GM19239 (cell line): ENCODE measurements at regions not wholly inside any gene's neighbourhood (a gene's known extent, or its start where the extent isn't known, plus 50 kb on each side); places are given as distances from the start of the nearest gene placed in this dataset.
"Not testable (repeated sequence)": the region's sequence is repeated elsewhere in the genome, so short reads cannot be mapped to it uniquely, and the experiment has no call there.

Source experiments
- DNase-seq: peaks from one replicate; pipeline ENCODE4 v3.0.0; 2011; ENCODE audit warnings: low spot score; ENCODE audit not compliant: insufficient read length
- FAIRE-seq: peaks from 2 replicates; lab custom pipeline; 2011; peaks lifted over from hg19 to GRCh38; lab: Jason Lieb, UNC

- FAIRE-seq: no peak
- DNase-seq: no peak
These were observed 387.5 kb upstream of the PPP1R2C start for GRCh38 chrX:43165343-43165920.

GRCh38 chrX:43166874-43167273 is 388.9 kb upstream of the PPP1R2C start:
- DNase-seq: no peak
- FAIRE-seq: no peak

- FAIRE-seq: no peak
- DNase-seq: no peak
These were observed 397.5 kb upstream of the PPP1R2C start for GRCh38 chrX:43175434-43175833.

- DNase-seq (no peak), FAIRE-seq (peak; percentile 8)
These were observed 398.7 kb upstream of the PPP1R2C start for GRCh38 chrX:43176686-43177085.

GRCh38 chrX:43188296-43188695 is 410.3 kb upstream of the PPP1R2C start:
- DNase-seq: no peak

GRCh38 chrX:43211570-43211969 is 433.6 kb upstream of the PPP1R2C start:
- FAIRE-seq: no peak
- no peak for DNase-seq

More at GRCh38 chrX:43188296-43188695, 410.3 kb upstream of the PPP1R2C start:
- FAIRE-seq: no peak

- no peak for FAIRE-seq
- no peak for DNase-seq
These were observed 437.9 kb upstream of the MAOA start for GRCh38 chrX:43218198-43218597.

GRCh38 chrX:43224496-43224895 is 431.6 kb upstream of the MAOA start:
- FAIRE-seq: no peak
- no peak for DNase-seq

- DNase-seq: no peak
- peak; percentile 14 for FAIRE-seq
These were observed 430.3 kb upstream of the MAOA start for GRCh38 chrX:43225626-43226328.

GRCh38 chrX:43238461-43238945 is 417.6 kb upstream of the MAOA start:
- peak; percentile 26 for FAIRE-seq

GRCh38 chrX:43239356-43239755 is 416.7 kb upstream of the MAOA start:
- DNase-seq: no peak
- FAIRE-seq: no peak

More at GRCh38 chrX:43238461-43238945, 417.6 kb upstream of the MAOA start:
- no peak for DNase-seq

- FAIRE-seq (no peak), DNase-seq (no peak)
These were observed 400.5 kb upstream of the MAOA start for GRCh38 chrX:43255596-43255995.

GRCh38 chrX:43266487-43266886 is 389.6 kb upstream of the MAOA start:
- FAIRE-seq (no peak), DNase-seq (no peak)

- no peak for FAIRE-seq
- DNase-seq: no peak
These were observed 388.4 kb upstream of the MAOA start for GRCh38 chrX:43267652-43268051.

- DNase-seq (no peak), FAIRE-seq (no peak)
These were observed 386.9 kb upstream of the MAOA start for GRCh38 chrX:43269201-43269600.

- FAIRE-seq (no peak), DNase-seq (no peak)
These were observed 378.2 kb upstream of the MAOA start for GRCh38 chrX:43277879-43278278.

GRCh38 chrX:43278440-43278839 is 377.7 kb upstream of the MAOA start:
- DNase-seq (no peak), FAIRE-seq (no peak)

GRCh38 chrX:43279341-43279808 is 376.7 kb upstream of the MAOA start:
- no peak for FAIRE-seq

GRCh38 chrX:43283187-43283586 is 372.9 kb upstream of the MAOA start:
- no peak for FAIRE-seq
- no peak for DNase-seq

More at GRCh38 chrX:43279341-43279808, 376.7 kb upstream of the MAOA start:
- DNase-seq: no peak

- FAIRE-seq, DNase-seq: not testable (repeated sequence)
These were observed 344.5 kb upstream of the MAOA start for GRCh38 chrX:43311625-43312024.

GRCh38 chrX:43313035-43313434 is 343.1 kb upstream of the MAOA start:
- FAIRE-seq: no peak

GRCh38 chrX:43314525-43314924 is 341.6 kb upstream of the MAOA start:
- FAIRE-seq (no peak), DNase-seq (no peak)

More at GRCh38 chrX:43313035-43313434, 343.1 kb upstream of the MAOA start:
- DNase-seq: no peak
